ENCODE measurements at regions not wholly inside any gene's neighbourhood (a gene's known extent, or its start where the extent isn't known, plus 50 kb on each side); places are given as distances from the start of the nearest gene placed in this dataset.

GRCh38 chr2:120940726-120941256, 205.1 kb downstream of the GLI2 start:
- H3K9ac ChIP-seq (ENCODE audit: low read length), result no peak overlapping the region
- no peaks in the 10 kb centered on the region for H3F3A ChIP-seq (ENCODE audit: low read length, unreplicated experiment)
- no peaks in the 10 kb centered on the region for H3K9me3 ChIP-seq (ENCODE audit: low read length)
- ATAC-seq, result no peak
- H3K4me3 ChIP-seq (ENCODE audit: low read length), result no peak overlapping the region
- no peaks in the 10 kb centered on the region for H3K27me3 ChIP-seq (ENCODE audit: low read length)
- no peak for DNase-seq
- no peak overlapping the region for H3K27ac ChIP-seq (ENCODE audit: low read length)
- BruUV-seq (replicated peaks), result no TSS peak
- CTCF ChIA-PET, result no interaction called here
- no peaks in the 10 kb centered on the region for H4K20me1 ChIP-seq (ENCODE audit: low read length)
- no peak overlapping the region for H3K4me2 ChIP-seq (ENCODE audit: low read length)
- H3K4me1 ChIP-seq (ENCODE audit: insufficient read depth, low read length), result peaks cover 41% of the 10 kb centered on the region
- H3K36me3 ChIP-seq (ENCODE audit: low read depth, low read length), result no peaks in the 10 kb centered on the region
- H3K79me2 ChIP-seq (ENCODE audit: low read length), result no peaks in the 10 kb centered on the region
- TF ChIP-seq CTCF (conservative IDR thresholded peaks at IDR 0.05; ENCODE audit: low read depth, low read length) (no peak), EZH2phosphoT487 (IDR thresholded peaks at IDR 0.05; ENCODE audit: borderline replicate concordance, low read length) (no peak), EZH2 (IDR thresholded peaks at IDR 0.05; ENCODE audit: low read length, unreplicated experiment) (no peak)
- H3K9me2 ChIP-seq (replicated peaks; ENCODE audit: low read length), result no peaks in the 10 kb centered on the region
- POLR2A ChIA-PET (ENCODE audit: unreplicated experiment), result no interaction called here
- no peak overlapping the region for H2AFZ ChIP-seq (ENCODE audit: low read length)
- intact Hi-C loops (cut with micrococcal nuclease), result no loop called here

GRCh38 chr2:120941571-120942120, 206.0 kb downstream of the GLI2 start:
- Histone ChIP-seq H3K4me2 (ENCODE audit: low read length) (no peak overlapping the region), H3K36me3 (ENCODE audit: low read depth, low read length) (no peaks in the 10 kb centered on the region), H3K27ac (ENCODE audit: low read length) (no peak overlapping the region), H3K4me1 (ENCODE audit: insufficient read depth, low read length) (peaks cover 33% of the 10 kb centered on the region), H3K9me3 (ENCODE audit: low read length) (no peaks in the 10 kb centered on the region), H3K4me3 (ENCODE audit: low read length) (no peak overlapping the region), H3K9me2 (replicated peaks; ENCODE audit: low read length) (no peaks in the 10 kb centered on the region), H3F3A (ENCODE audit: low read length, unreplicated experiment) (no peaks in the 10 kb centered on the region), H3K27me3 (ENCODE audit: low read length) (no peaks in the 10 kb centered on the region), H4K20me1 (ENCODE audit: low read length) (no peaks in the 10 kb centered on the region), H2AFZ (ENCODE audit: low read length) (no peak overlapping the region), H3K9ac (ENCODE audit: low read length) (no peak overlapping the region), H3K79me2 (ENCODE audit: low read length) (no peaks in the 10 kb centered on the region)
- no peak for ATAC-seq
- intact Hi-C loops (cut with micrococcal nuclease), result no loop called here
- CTCF ChIA-PET, result no interaction called here
- BruUV-seq (replicated peaks), result no TSS peak
- no peak for DNase-seq
- TF ChIP-seq EZH2 (IDR thresholded peaks at IDR 0.05; ENCODE audit: low read length, unreplicated experiment), result no peak
- TF ChIP-seq EZH2phosphoT487 (IDR thresholded peaks at IDR 0.05; ENCODE audit: borderline replicate concordance, low read length), result no peak
- TF ChIP-seq CTCF (conservative IDR thresholded peaks at IDR 0.05; ENCODE audit: low read depth, low read length), result no peak
- POLR2A ChIA-PET (ENCODE audit: unreplicated experiment), result no interaction called here

GRCh38 chr2:120942658-120943057, 207.0 kb downstream of the GLI2 start:
- CTCF ChIA-PET, result no interaction called here
- no TSS peak for BruUV-seq (replicated peaks)
- Histone ChIP-seq H3K27me3 (ENCODE audit: low read length) (no peaks in the 10 kb centered on the region), H3K4me3 (ENCODE audit: low read length) (no peak overlapping the region), H3K27ac (ENCODE audit: low read length) (no peak overlapping the region), H3K79me2 (ENCODE audit: low read length) (no peaks in the 10 kb centered on the region), H3K4me1 (ENCODE audit: insufficient read depth, low read length) (peaks cover 23% of the 10 kb centered on the region), H2AFZ (ENCODE audit: low read length) (no peak overlapping the region), H3K9me2 (replicated peaks; ENCODE audit: low read length) (no peaks in the 10 kb centered on the region), H3K4me2 (ENCODE audit: low read length) (no peak overlapping the region), H4K20me1 (ENCODE audit: low read length) (no peaks in the 10 kb centered on the region), H3K9ac (ENCODE audit: low read length) (no peak overlapping the region), H3F3A (ENCODE audit: low read length, unreplicated experiment) (no peaks in the 10 kb centered on the region), H3K9me3 (ENCODE audit: low read length) (no peaks in the 10 kb centered on the region), H3K36me3 (ENCODE audit: low read depth, low read length) (no peaks in the 10 kb centered on the region)
- POLR2A ChIA-PET (ENCODE audit: unreplicated experiment), result no interaction called here
- TF ChIP-seq EZH2 (IDR thresholded peaks at IDR 0.05; ENCODE audit: low read length, unreplicated experiment) (no peak), EZH2phosphoT487 (IDR thresholded peaks at IDR 0.05; ENCODE audit: borderline replicate concordance, low read length) (no peak), CTCF (conservative IDR thresholded peaks at IDR 0.05; ENCODE audit: low read depth, low read length) (no peak)
- intact Hi-C loops (cut with micrococcal nuclease), result no loop called here
- DNase-seq (no peak), ATAC-seq (no peak)

Measured in PC-3 (cell line).